IPS-18a (cell line): ENCODE measurements at regions not wholly inside any gene's neighbourhood (a gene's known extent, or its start where the extent isn't known, plus 50 kb on each side); places are given as distances from the start of the nearest gene placed in this dataset.

ENCODE experiments used
- H3K27ac ChIP-seq: one replicate; pipeline ENCODE4 v1.5.1; 2013; ENCODE audit warnings: low read length
- H3K27me3 ChIP-seq: one replicate; pipeline ENCODE4 v1.6.1; 2013; ENCODE audit warnings: mild to moderate bottlenecking, low read length; ENCODE audit not compliant: control insufficient read depth, insufficient read depth
- H3K36me3 ChIP-seq: one replicate; pipeline ENCODE4 v1.6.1; 2013; ENCODE audit warnings: low read depth, low read length; ENCODE audit not compliant: control insufficient read depth
- H3K4me1 ChIP-seq: one replicate; pipeline ENCODE4 v1.6.1; 2013; ENCODE audit warnings: low read depth, low read length; ENCODE audit not compliant: control insufficient read depth
- H3K4me3 ChIP-seq: one replicate; pipeline ENCODE4 v1.5.1; 2013; ENCODE audit warnings: low read length
- H3K9ac ChIP-seq: one replicate; pipeline ENCODE4 v1.6.1; 2013; ENCODE audit warnings: mild to moderate bottlenecking, low read length, moderate library complexity
- H3K9me3 ChIP-seq: one replicate; pipeline ENCODE4 v1.6.1; 2013; ENCODE audit warnings: low read depth, low read length; ENCODE audit not compliant: control insufficient read depth

- no peak overlapping the region for H3K9ac ChIP-seq
- H3K9me3 ChIP-seq = no peaks in the 10 kb centered on the region
- H3K4me1 ChIP-seq = no peaks in the 10 kb centered on the region
- H3K4me3 ChIP-seq = no peak overlapping the region
- no peak overlapping the region for H3K27ac ChIP-seq
- H3K27me3 ChIP-seq = peaks cover 4% of the 10 kb centered on the region
- H3K36me3 ChIP-seq = no peaks in the 10 kb centered on the region
Observed at GRCh38 chr14:80003138-80003537, 208.2 kb downstream of the DIO2 start.

GRCh38 chr14:79997509-79998208 is 213.6 kb downstream of the DIO2 start:
- Histone ChIP-seq H3K9me3 (no peaks in the 10 kb centered on the region), H3K9ac (no peak overlapping the region), H3K4me1 (no peaks in the 10 kb centered on the region), H3K36me3 (no peaks in the 10 kb centered on the region), H3K27ac (no peak overlapping the region), H3K27me3 (peaks cover 59% of the 10 kb centered on the region), H3K4me3 (no peak overlapping the region)

DNA sequence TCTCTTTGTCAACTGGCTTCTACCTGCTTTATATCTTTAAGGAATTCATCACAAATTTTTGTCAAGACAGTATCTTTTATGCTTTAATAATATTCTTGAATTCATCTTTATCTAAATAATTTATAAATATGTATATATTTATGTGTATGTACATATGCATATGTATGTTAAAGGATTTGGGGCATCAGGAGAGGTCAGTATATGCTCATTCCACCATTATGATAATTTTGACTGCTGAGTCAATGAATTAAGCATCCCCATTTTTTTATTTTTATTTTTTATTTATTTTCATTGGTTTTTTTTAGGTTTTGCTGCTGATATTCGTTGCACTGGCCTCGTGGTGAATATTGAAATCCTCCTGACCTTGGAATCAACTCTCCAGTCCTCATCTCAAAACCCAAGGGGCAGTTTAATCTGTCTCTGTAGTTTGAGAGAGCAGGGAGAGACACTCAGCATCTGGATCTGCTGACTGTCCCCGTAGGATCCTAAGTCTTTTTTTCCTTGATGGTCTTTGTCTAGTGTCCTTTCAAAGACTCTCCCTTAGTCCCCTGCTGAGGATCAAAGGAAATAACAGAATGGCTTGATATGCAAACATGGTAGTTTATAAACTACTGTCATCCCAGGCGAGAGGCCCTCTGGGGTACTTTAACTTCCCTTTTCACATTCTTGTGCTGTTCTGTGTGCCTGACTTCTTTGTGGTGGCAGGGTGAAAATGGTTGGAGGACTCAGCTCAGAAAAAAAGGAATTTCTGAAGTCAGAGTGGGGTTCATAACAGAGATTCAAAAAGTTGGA is 218.7 kb downstream of the DIO2 start:
- Histone ChIP-seq H3K9ac (no peak overlapping the region), H3K4me1 (no peaks in the 10 kb centered on the region), H3K27me3 (peaks cover 99% of the 10 kb centered on the region), H3K27ac (no peak overlapping the region), H3K9me3 (no peaks in the 10 kb centered on the region), H3K36me3 (no peaks in the 10 kb centered on the region), H3K4me3 (no peak overlapping the region)

DNA sequence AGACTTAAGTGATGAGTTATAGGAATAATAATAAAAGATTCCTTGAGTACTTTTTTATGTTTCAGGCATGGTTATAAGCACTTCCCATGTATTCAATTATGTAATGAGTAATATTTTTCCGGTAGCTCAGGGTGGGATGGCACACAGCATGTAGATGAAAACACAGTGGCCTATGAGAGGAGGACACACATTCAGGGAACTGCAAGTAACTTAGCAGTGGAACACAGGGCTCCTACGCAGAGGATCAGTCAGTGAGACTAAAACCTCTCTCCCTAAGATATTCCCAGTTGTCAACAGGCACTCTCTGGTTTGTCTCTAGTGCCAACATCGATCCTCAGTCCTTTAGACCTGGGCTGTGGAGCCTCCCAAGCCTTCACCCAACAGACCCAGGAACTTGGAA is 219.4 kb downstream of the DIO2 start:
- peaks cover 91% of the 10 kb centered on the region for H3K27me3 ChIP-seq
- H3K36me3 ChIP-seq = no peaks in the 10 kb centered on the region

DNA sequence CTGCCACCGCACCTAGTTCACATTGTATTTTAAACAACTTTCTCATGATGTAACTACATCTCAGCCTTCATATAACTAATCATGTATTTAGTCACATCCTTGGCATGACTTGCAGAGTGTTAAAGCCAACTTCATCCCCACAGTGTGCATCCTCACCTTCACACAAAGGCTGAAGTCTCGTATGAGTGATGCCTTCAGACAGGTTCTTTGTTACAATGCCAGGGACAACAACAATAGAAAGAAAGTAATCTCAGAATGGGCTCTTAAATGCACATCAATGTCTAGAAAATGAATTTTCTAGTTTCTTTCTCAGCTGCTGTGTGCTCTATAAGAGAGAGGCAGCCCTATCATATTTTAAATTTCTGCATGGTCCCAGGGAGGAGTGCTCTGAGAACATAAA is 221.3 kb downstream of the DIO2 start:
- Histone ChIP-seq H3K4me1 (no peaks in the 10 kb centered on the region), H3K9me3 (no peaks in the 10 kb centered on the region), H3K27me3 (peaks cover 73% of the 10 kb centered on the region), H3K27ac (no peak overlapping the region), H3K4me3 (no peak overlapping the region), H3K9ac (no peak overlapping the region), H3K36me3 (no peaks in the 10 kb centered on the region)

More for the DNA sequence above, 219.4 kb downstream of the DIO2 start:
- H3K4me1 ChIP-seq = no peaks in the 10 kb centered on the region
- no peaks in the 10 kb centered on the region for H3K9me3 ChIP-seq
- no peak overlapping the region for H3K4me3 ChIP-seq
- H3K27ac ChIP-seq = no peak overlapping the region
- no peak overlapping the region for H3K9ac ChIP-seq

DNA sequence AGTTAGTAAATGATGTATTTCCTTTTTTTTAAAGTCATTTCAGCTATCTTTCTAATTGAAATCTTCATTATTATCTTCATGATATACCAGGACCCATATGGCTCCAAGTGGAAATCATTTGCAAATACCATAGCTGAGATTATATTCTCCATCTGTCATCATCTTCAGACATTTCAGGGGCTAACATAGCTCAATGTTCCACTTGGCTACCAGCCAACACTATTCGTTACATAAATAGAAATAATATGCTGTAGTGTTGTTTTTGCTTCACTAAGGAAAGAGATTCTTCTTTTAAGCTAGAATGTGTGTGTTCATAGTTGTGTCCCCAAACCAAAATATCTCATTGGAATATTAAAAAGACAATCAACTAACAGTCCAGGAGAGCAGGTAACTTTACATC is 225.1 kb downstream of the DIO2 start:
- H3K4me1 ChIP-seq = no peaks in the 10 kb centered on the region
- H3K4me3 ChIP-seq = no peak overlapping the region
- H3K36me3 ChIP-seq = no peaks in the 10 kb centered on the region
- no peak overlapping the region for H3K27ac ChIP-seq
- H3K9me3 ChIP-seq = no peaks in the 10 kb centered on the region
- H3K9ac ChIP-seq = no peak overlapping the region
- peaks cover 35% of the 10 kb centered on the region for H3K27me3 ChIP-seq

DNA sequence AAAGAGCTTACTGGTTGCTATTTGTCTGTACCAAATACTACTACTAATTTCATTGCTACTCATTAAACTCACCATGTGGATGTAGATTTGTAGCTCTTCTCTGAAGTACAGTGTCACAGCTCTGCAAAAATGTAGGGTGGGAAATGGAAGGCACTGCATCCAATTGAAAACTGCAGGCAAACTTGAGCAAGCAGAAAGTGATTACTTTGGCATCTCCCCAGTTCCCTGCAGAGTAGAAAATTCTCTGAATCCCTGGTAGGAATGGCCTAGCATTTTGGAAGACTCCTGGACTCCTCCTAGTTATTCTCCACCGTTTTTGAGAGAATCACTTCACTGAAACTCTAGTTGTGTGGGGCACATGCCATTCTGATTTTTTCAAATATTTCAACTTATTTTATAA is 239.1 kb downstream of the DIO2 start:
- Histone ChIP-seq H3K4me1 (no peaks in the 10 kb centered on the region), H3K9ac (no peak overlapping the region), H3K27ac (no peak overlapping the region), H3K27me3 (no peaks in the 10 kb centered on the region), H3K4me3 (no peak overlapping the region), H3K9me3 (no peaks in the 10 kb centered on the region), H3K36me3 (no peaks in the 10 kb centered on the region)

DNA sequence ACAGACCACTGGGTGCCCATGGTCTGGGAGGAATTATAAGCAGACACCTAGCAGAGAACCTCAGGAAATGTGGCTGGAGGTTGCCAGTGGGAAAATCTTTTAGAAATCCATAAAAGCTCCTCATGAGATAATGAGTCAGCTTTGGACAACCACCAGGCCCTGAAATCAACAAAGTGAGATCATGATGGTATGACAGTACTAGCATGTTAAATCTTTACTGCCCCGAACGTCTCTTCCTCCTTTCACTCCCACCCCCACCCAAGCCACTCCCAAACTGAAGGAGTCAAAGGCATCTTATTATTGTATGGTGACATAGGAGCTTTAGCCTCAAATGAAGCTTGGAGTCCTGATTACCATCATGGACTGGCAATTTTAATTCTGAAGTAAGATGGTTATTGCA is 240.0 kb downstream of the DIO2 start:
- H3K27me3 ChIP-seq = no peaks in the 10 kb centered on the region
- no peaks in the 10 kb centered on the region for H3K4me1 ChIP-seq
- H3K36me3 ChIP-seq = no peaks in the 10 kb centered on the region
- H3K27ac ChIP-seq = no peak overlapping the region
- H3K9ac ChIP-seq = no peak overlapping the region
- H3K4me3 ChIP-seq = no peak overlapping the region
- no peaks in the 10 kb centered on the region for H3K9me3 ChIP-seq

DNA sequence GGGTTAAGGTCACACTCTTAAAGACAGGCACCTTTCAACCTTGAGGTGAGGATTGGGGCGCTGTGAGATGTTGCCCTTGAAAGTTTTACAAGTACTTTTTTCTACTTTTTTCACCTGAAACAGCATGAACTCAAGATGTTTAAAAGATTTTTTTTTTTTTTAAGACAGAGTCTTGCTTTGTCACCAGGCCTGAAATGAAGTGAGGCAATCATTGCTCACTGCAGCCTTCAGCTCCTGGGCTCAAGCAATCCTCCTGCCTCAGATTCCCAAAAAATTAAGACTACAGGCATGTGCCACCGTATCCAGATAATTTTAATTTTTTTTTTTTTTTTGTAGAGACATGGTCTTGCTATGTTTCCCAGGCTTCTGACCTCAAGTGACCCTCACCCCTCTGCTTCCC is 243.9 kb downstream of the DIO2 start:
- H3K9ac ChIP-seq = no peak overlapping the region
- H3K27ac ChIP-seq = no peak overlapping the region
- H3K9me3 ChIP-seq = no peaks in the 10 kb centered on the region

DNA sequence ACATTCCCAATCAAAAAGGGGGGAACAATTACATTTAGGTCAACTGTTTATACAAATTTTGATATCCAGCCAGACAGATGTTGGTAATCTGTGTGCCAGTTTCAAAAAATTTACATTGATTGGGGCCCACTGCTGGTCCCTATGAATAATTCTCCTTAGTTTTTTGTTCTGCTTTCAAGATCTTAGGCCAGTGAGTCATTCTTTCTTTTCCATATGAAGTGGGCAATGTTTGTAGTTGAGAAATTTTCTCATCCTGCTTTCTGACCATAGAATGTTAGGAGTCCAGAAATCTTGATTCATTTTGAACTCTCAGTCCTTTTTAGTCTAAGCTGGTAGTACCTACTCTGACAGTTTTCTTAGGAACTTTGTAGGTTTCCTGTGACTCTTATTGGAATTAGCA is 244.3 kb downstream of the DIO2 start:
- Histone ChIP-seq H3K27ac (no peak overlapping the region), H3K27me3 (no peaks in the 10 kb centered on the region), H3K4me3 (no peak overlapping the region), H3K9ac (no peak overlapping the region), H3K36me3 (no peaks in the 10 kb centered on the region), H3K9me3 (no peaks in the 10 kb centered on the region), H3K4me1 (no peaks in the 10 kb centered on the region)

More for the DNA sequence above, 243.9 kb downstream of the DIO2 start:
- no peak overlapping the region for H3K4me3 ChIP-seq
- no peaks in the 10 kb centered on the region for H3K4me1 ChIP-seq
- no peaks in the 10 kb centered on the region for H3K36me3 ChIP-seq
- no peaks in the 10 kb centered on the region for H3K27me3 ChIP-seq

GRCh38 chr14:79965896-79966295 is 245.4 kb downstream of the DIO2 start:
- H3K9ac ChIP-seq = no peak overlapping the region
- no peak overlapping the region for H3K27ac ChIP-seq
- H3K27me3 ChIP-seq = no peaks in the 10 kb centered on the region
- no peaks in the 10 kb centered on the region for H3K36me3 ChIP-seq
- no peak overlapping the region for H3K4me3 ChIP-seq
- no peaks in the 10 kb centered on the region for H3K4me1 ChIP-seq
- H3K9me3 ChIP-seq = no peaks in the 10 kb centered on the region

- Histone ChIP-seq H3K4me1 (no peaks in the 10 kb centered on the region), H3K4me3 (no peak overlapping the region), H3K36me3 (no peaks in the 10 kb centered on the region), H3K9me3 (no peaks in the 10 kb centered on the region), H3K27ac (no peak overlapping the region), H3K27me3 (no peaks in the 10 kb centered on the region), H3K9ac (no peak overlapping the region)
Observed at GRCh38 chr14:79961197-79961596, 250.1 kb downstream of the DIO2 start.
